Endothelial cell (in vitro differentiated cells): ENCODE measurements at regions not wholly inside any gene's neighbourhood (a gene's known extent, or its start where the extent isn't known, plus 50 kb on each side); places are given as distances from the start of the nearest gene placed in this dataset.
"Not testable (repeated sequence)": the region's sequence is repeated elsewhere in the genome, so short reads cannot be mapped to it uniquely, and the experiment has no call there.

Experiments used
- DNase-seq: peaks from one replicate; pipeline ENCODE4 v3.0.0; 2021; ENCODE audit warnings: low spot score
- H3K27ac Mint-ChIP-seq: one replicate; pipeline ENCODE4 v1.8.0; 2021; ENCODE audit warnings: mixed read lengths, inconsistent platforms; ENCODE audit not compliant: unreplicated experiment
- H3K27me3 Mint-ChIP-seq: one replicate; pipeline ENCODE4 v1.8.0; 2021; ENCODE audit warnings: mild to moderate bottlenecking, moderate library complexity, mixed read lengths, inconsistent platforms; ENCODE audit not compliant: unreplicated experiment
- H3K36me3 Mint-ChIP-seq: one replicate; pipeline ENCODE4 v1.8.0; 2021; ENCODE audit warnings: mild to moderate bottlenecking, low read depth, mixed read lengths, inconsistent platforms; ENCODE audit not compliant: unreplicated experiment
- H3K4me1 Mint-ChIP-seq: one replicate; pipeline ENCODE4 v1.8.0; 2021; ENCODE audit warnings: mild to moderate bottlenecking, mixed read lengths, inconsistent platforms; ENCODE audit not compliant: unreplicated experiment
- H3K4me3 Mint-ChIP-seq: one replicate; pipeline ENCODE4 v1.8.0; 2021; ENCODE audit warnings: mild to moderate bottlenecking, mixed read lengths, inconsistent platforms; ENCODE audit not compliant: unreplicated experiment
- H3K9me3 Mint-ChIP-seq: one replicate; pipeline ENCODE4 v1.8.0; 2021; ENCODE audit warnings: mixed read lengths, inconsistent platforms; ENCODE audit not compliant: unreplicated experiment
- TF ChIP-seq, protein P1 (sequence below): fragments of 200-600 bp; sonication (generic); IDR thresholded peaks from one replicate; pipeline ENCODE4 v1.5.0; 2021; ENCODE audit warnings: antibody characterized with exemption; ENCODE audit not compliant: unreplicated experiment

DNA sequence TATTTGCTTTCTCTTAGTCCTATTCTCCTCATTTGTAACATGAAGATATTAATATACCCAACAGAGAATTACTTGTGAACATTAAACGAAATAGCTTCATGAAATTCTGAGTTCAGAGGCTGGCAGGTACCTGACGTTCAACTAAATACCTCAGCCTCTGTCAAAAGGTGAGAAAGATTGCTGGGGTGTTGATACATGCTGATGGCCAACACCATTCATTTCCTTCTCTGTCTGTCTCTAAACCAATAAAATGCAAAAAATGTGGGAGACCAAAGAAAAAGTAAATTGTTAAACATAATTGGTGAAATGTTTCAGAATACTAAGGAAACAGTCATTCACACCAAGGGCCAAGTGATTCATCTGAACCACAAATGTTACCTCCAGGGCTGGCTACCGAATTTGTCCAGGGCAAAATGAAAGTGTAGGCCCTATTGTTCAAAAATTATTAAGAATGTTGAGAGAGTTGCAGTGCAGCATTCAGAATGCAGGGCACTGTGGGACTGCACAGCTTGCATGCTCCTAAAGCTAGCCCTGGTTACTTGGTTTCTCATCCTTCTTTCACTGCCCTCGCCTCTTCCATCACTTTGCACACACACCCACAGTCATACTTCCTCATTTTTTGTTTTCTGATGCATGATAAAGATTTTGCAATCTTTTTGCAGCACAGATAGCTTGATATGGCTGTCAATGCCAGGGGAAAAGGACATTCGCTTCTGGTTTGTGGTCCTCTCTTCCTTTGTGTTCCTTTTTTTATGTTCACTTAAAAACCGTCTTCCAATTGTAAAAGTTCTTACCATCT is 414.3 kb upstream of the NR5A2 start:
- H3K27me3 Mint-ChIP-seq: no peaks in the 10 kb centered on the region
- no peak overlapping the region for H3K27ac Mint-ChIP-seq
- TF ChIP-seq, protein P1, sequence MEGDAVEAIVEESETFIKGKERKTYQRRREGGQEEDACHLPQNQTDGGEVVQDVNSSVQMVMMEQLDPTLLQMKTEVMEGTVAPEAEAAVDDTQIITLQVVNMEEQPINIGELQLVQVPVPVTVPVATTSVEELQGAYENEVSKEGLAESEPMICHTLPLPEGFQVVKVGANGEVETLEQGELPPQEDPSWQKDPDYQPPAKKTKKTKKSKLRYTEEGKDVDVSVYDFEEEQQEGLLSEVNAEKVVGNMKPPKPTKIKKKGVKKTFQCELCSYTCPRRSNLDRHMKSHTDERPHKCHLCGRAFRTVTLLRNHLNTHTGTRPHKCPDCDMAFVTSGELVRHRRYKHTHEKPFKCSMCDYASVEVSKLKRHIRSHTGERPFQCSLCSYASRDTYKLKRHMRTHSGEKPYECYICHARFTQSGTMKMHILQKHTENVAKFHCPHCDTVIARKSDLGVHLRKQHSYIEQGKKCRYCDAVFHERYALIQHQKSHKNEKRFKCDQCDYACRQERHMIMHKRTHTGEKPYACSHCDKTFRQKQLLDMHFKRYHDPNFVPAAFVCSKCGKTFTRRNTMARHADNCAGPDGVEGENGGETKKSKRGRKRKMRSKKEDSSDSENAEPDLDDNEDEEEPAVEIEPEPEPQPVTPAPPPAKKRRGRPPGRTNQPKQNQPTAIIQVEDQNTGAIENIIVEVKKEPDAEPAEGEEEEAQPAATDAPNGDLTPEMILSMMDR: no peak
- no peak for DNase-seq
- H3K9me3 Mint-ChIP-seq: no peaks in the 10 kb centered on the region
- no peak overlapping the region for H3K4me3 Mint-ChIP-seq
- H3K36me3 Mint-ChIP-seq: no peaks in the 10 kb centered on the region
- no peaks in the 10 kb centered on the region for H3K4me1 Mint-ChIP-seq

DNA sequence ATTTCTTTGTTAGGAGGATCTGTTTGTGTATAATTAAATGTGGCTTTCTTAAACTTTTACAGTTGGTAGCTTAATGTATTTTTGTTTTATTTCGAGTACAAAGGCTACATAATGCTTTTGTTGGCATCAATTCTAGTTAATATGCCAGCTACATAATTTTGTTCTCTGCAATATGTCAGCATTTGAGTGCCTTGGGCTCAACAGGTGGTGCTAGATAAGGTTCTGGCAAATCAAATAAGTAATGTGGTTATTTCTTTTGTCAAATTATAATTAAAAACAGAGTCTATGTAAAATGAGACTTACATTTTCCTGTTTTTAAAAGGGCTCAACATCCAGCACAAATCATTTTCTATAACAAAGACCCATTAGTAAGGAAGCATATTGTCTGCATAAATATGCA is 410.6 kb upstream of the NR5A2 start:
- Mint-ChIP-seq H3K27ac (no peak overlapping the region), H3K27me3 (no peaks in the 10 kb centered on the region), H3K4me1 (no peaks in the 10 kb centered on the region), H3K9me3 (no peaks in the 10 kb centered on the region), H3K4me3 (no peak overlapping the region), H3K36me3 (no peaks in the 10 kb centered on the region)
- DNase-seq: no peak
- TF ChIP-seq, protein P1: no peak

DNA sequence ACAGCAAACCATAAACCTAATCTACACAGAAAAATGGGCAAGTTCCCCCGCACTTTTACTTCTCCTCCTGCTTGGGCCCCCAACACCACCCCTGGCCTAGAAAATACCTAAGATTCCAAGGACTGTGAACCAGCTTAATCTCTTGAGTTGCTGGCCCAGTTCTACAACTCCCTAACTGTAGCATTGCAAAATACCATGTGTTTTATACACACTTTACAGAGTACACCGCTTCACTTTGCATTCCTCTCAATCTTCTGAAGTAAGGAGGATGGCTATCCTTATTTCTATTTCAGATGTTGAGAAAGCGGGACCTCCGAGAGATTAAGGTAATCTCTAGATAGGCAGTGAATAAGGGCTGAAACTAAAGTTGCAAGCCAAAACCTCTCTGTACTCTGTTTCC is 408.3 kb upstream of the NR5A2 start:
- Mint-ChIP-seq H3K9me3 (no peaks in the 10 kb centered on the region), H3K27me3 (no peaks in the 10 kb centered on the region)
- TF ChIP-seq, protein P1: no peak

DNA sequence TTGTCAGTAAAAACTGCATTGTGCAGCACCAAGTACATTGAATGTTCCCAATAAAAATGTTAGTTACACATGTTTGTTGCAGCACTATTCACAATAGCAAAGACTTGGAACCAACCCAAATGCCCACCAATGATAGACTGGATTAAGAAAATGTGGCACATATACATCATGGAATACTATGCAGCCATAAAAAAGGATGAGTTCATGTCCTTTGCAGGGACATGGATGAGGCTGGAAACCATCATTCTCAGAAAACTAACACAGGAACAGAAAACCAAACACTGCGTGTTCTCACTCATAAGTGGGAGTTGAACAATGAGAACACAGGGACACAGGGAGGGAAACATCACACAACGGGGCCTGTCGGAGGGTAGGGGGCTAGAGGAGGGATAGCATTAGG is 401.3 kb upstream of the NR5A2 start:
- not testable (repeated sequence) for DNase-seq, H3K4me1 Mint-ChIP-seq, H3K36me3 Mint-ChIP-seq, H3K27ac Mint-ChIP-seq, H3K9me3 Mint-ChIP-seq, H3K27me3 Mint-ChIP-seq, H3K4me3 Mint-ChIP-seq

More for the DNA sequence above, 408.3 kb upstream of the NR5A2 start:
- no peak for DNase-seq
- Mint-ChIP-seq H3K36me3 (no peaks in the 10 kb centered on the region), H3K4me3 (no peak overlapping the region), H3K4me1 (no peaks in the 10 kb centered on the region), H3K27ac (no peak overlapping the region)

DNA sequence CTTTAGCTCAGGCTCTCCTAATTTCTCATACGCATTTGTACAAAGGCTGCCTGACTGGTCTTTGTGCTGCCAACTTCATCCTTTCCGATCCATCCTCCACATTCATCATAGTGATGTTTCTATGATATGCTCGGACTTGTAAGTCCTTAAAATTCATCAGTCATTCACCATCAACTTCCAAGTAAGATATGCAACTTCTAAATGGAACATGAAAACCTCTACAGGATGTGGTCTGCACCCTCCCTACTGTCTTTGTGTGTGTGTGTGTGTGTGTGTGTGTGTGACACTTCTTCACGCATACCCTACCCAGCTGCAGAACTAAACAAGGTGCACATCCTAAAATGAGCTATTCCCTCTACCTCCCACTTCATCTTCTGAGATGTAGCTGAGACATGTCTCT is 397.9 kb upstream of the NR5A2 start:
- peaks cover 5% of the 10 kb centered on the region for H3K9me3 Mint-ChIP-seq
- no peak overlapping the region for H3K4me3 Mint-ChIP-seq
- TF ChIP-seq, protein P1: no peak
- no peaks in the 10 kb centered on the region for H3K36me3 Mint-ChIP-seq
- no peaks in the 10 kb centered on the region for H3K4me1 Mint-ChIP-seq
- DNase-seq: no peak
- no peak overlapping the region for H3K27ac Mint-ChIP-seq
- no peaks in the 10 kb centered on the region for H3K27me3 Mint-ChIP-seq
